ENCODE measurements at regions not wholly inside any gene's neighbourhood (a gene's known extent, or its start where the extent isn't known, plus 50 kb on each side); places are given as distances from the start of the nearest gene placed in this dataset.
A peak's percentile ranks its signal among the peaks of the same experiment; 100 is the strongest.

DNA sequence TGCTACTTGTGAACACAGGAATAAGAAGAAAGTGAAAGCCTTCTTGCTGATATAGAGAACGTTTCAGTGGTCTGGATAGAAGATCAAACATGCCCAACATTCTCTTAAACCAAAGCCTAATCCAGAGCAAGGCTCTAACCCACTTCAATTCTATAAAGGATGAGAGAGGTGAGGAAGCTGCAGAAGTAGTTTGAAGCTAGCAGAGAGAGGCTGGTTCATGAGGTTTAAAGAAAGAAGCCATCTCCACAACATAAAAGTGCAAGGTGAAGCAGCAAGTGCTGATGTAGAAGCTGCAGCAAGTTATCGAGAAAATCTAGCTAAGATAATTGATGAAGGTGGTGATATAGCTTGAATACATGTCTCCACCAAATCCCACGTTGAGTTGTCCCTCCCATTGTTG, 383.3 kb upstream of the ASIC2 start:
- no peak for DNase-seq
- intact Hi-C loops (cut with DNase I), result no loop called here
- H3K27me3 ChIP-seq, result no peaks in the 10 kb centered on the region
- no peaks in the 10 kb centered on the region for H3K36me3 ChIP-seq
- no peak overlapping the region for H3K27ac ChIP-seq
- H3K9me3 ChIP-seq, result no peaks in the 10 kb centered on the region
- TF ChIP-seq, protein P1, sequence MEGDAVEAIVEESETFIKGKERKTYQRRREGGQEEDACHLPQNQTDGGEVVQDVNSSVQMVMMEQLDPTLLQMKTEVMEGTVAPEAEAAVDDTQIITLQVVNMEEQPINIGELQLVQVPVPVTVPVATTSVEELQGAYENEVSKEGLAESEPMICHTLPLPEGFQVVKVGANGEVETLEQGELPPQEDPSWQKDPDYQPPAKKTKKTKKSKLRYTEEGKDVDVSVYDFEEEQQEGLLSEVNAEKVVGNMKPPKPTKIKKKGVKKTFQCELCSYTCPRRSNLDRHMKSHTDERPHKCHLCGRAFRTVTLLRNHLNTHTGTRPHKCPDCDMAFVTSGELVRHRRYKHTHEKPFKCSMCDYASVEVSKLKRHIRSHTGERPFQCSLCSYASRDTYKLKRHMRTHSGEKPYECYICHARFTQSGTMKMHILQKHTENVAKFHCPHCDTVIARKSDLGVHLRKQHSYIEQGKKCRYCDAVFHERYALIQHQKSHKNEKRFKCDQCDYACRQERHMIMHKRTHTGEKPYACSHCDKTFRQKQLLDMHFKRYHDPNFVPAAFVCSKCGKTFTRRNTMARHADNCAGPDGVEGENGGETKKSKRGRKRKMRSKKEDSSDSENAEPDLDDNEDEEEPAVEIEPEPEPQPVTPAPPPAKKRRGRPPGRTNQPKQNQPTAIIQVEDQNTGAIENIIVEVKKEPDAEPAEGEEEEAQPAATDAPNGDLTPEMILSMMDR (IDR thresholded peaks at IDR 0.05), result no peak
- TF ChIP-seq POLR2A (IDR thresholded peaks at IDR 0.05), result no peak
- no peak overlapping the region for H3K4me3 ChIP-seq (replicated peaks in 1 of 3)
- WGBS, 2 donors, result 39 to 45% methylated on average over 3 of the region's 3 CpGs
- H3K4me1 ChIP-seq, result no peaks in the 10 kb centered on the region

DNA sequence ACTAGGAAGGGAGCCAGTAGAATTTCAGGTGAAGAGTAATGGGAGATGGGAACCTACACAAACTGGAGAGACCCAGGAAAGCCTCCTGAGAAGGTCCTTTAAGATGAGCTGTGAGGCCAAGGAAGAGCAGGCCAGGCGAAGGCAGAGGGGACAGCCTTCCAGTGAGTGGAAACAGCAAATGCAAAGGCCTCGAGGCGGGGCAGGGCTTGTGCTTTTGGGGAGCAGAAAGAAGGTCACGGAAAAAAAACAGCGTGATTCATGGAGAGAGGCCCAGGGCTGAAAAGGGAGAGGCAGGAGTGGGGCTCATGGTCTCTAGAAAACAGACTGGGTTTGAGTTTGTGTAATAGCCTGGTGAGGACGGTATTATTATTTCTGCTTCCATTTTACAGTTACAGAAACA, 386.5 kb upstream of the ASIC2 start:
- no peak overlapping the region for H3K4me3 ChIP-seq (replicated peaks in 1 of 3)
- no peaks in the 10 kb centered on the region for H3K9me3 ChIP-seq
- no peaks in the 10 kb centered on the region for H3K4me1 ChIP-seq
- no peak overlapping the region for H3K27ac ChIP-seq
- 83% methylated on average over 6 of the region's 6 CpGs for WGBS, 2 donors
- intact Hi-C loops (cut with DNase I), result no loop called here
- TF ChIP-seq, protein P1 (IDR thresholded peaks at IDR 0.05), result no peak
- TF ChIP-seq POLR2A (IDR thresholded peaks at IDR 0.05), result no peak
- no peak for DNase-seq
- H3K36me3 ChIP-seq, result no peaks in the 10 kb centered on the region
- no peaks in the 10 kb centered on the region for H3K27me3 ChIP-seq

DNA sequence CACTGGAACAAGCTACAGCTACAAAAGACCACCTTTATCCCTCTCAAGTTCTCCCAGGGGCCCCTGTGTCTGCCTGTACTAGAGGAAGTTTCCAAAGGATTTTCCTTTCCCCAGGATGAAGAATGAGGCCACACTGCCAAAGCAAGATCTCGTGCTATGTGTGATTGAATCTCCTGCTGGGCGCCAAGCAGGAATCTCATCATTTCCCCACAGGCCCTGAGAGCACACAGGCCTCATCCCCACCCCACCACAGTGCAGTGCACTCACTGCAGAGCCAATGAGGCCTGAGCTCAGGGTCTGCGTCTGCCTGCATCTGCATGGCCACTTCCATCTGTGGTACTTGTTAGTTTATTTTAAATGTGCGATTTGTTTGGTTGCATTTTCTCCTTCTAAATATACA, 387.4 kb upstream of the ASIC2 start:
- TF ChIP-seq POLR2A (IDR thresholded peaks at IDR 0.05), result no peak
- TF ChIP-seq, protein P1 (IDR thresholded peaks at IDR 0.05), result no peak
- no peak for DNase-seq
- H3K9me3 ChIP-seq, result no peaks in the 10 kb centered on the region
- no peaks in the 10 kb centered on the region for H3K4me1 ChIP-seq
- no peak overlapping the region for H3K27ac ChIP-seq
- intact Hi-C loops (cut with DNase I), result no loop called here
- 69 to 82% methylated on average over 4 of the region's 4 CpGs for WGBS, 2 donors
- H3K36me3 ChIP-seq, result no peaks in the 10 kb centered on the region
- H3K4me3 ChIP-seq (replicated peaks in 1 of 3), result no peak overlapping the region
- H3K27me3 ChIP-seq, result no peaks in the 10 kb centered on the region

DNA sequence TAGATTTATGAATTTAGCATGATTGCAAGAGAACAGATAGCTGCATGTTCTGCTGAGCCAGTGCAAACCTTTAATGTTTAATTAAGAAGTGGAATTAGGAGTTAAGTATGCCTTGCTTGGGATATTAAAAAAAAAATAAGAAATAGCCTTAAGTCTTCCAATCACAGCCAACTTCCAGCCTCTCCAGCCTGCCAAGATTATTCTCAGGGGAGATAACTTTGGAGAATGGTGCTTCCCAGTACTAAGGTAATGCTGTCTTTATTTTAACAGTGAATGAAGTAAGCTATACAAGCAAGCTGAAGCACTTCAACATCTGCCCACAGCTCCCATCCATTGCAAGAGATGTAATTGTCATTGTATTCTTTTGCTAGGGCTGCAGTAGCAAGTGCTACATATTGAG, 389.5 kb upstream of the ASIC2 start:
- TF ChIP-seq POLR2A (IDR thresholded peaks at IDR 0.05), result no peak
- no peak overlapping the region for H3K27ac ChIP-seq

GRCh38 chr17:33684735-33685134, 391.6 kb upstream of the ASIC2 start:
- Histone ChIP-seq H3K4me1 (no peaks in the 10 kb centered on the region), H3K27me3 (no peaks in the 10 kb centered on the region), H3K9me3 (no peaks in the 10 kb centered on the region), H3K27ac (no peak overlapping the region), H3K36me3 (no peaks in the 10 kb centered on the region), H3K4me3 (replicated peaks in 1 of 3) (no peak overlapping the region)
- WGBS, 2 donors, result 75 to 76% methylated on average over 6 of the region's 6 CpGs
- TF ChIP-seq POLR2A (IDR thresholded peaks at IDR 0.05), result no peak
- TF ChIP-seq, protein P1 (IDR thresholded peaks at IDR 0.05), result no peak
- intact Hi-C loops (cut with DNase I), result no loop called here
- no peak for DNase-seq

More for the DNA sequence above, 389.5 kb upstream of the ASIC2 start:
- no peaks in the 10 kb centered on the region for H3K9me3 ChIP-seq
- intact Hi-C loops (cut with DNase I), result no loop called here
- DNase-seq, result no peak
- no peak overlapping the region for H3K4me3 ChIP-seq (replicated peaks in 1 of 3)
- no peaks in the 10 kb centered on the region for H3K4me1 ChIP-seq
- no peaks in the 10 kb centered on the region for H3K27me3 ChIP-seq
- H3K36me3 ChIP-seq, result no peaks in the 10 kb centered on the region

DNA sequence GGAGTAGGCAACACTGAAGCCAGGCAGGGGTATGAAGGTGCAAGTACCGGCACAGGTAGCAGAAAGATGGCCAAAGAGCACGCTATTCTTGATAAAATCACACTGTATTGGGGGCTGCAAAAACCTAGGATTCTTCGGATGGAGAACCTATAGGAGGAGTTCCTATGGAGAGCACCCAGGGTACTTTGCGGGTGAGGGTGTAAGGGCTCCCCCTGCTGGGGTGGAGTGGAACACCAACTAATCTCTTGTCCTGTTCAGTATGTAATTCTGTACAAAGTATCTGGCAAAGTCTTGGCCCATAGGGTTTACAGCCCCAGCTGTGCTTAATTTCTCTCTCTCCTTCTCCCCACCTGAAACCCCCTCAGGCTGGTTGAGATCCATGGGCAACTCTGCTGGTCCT, 393.1 kb upstream of the ASIC2 start:
- TF ChIP-seq POLR2A (IDR thresholded peaks at IDR 0.05), result no peak
- TF ChIP-seq, protein P1 (IDR thresholded peaks at IDR 0.05), result peak in 1 of 6 experiments; percentile 18
- no peak overlapping the region for H3K27ac ChIP-seq
- WGBS, 2 donors, result 79 to 88% methylated on average over 4 of the region's 4 CpGs
- H3K9me3 ChIP-seq, result no peaks in the 10 kb centered on the region
- intact Hi-C loops (cut with DNase I), result no loop called here
- no peak for DNase-seq
- H3K4me1 ChIP-seq, result no peaks in the 10 kb centered on the region
- no peaks in the 10 kb centered on the region for H3K36me3 ChIP-seq
- H3K27me3 ChIP-seq, result no peaks in the 10 kb centered on the region
- no peak overlapping the region for H3K4me3 ChIP-seq (replicated peaks in 1 of 3)
